Gastrocnemius medialis (tissue), 4 donors: ENCODE measurements at regions not wholly inside any gene's neighbourhood (a gene's known extent, or its start where the extent isn't known, plus 50 kb on each side); places are given as distances from the start of the nearest gene placed in this dataset.
"Not testable (repeated sequence)": the region's sequence is repeated elsewhere in the genome, so short reads cannot be mapped to it uniquely, and the experiment has no call there.

Experiments used
- ATAC-seq, 2 donors: fragments of 150-250 bp; one replicate each; pipeline ENCODE4 v1.9.1; 2016
- DNase-seq, 2 donors: peaks; one replicate each; pipeline ENCODE4 v3.0.0-alpha.2; 2019
- H3K27ac ChIP-seq, 4 donors: fragments of 200-600 bp; sonication (generic); 1 replicate in 1 of 4; 2 replicates in 3 of 4; pipeline ENCODE4 v1.5.1; 2016 to 2018; ENCODE audit warnings: mild to moderate bottlenecking in 2 of 4, moderate library complexity in 1 of 4
- H3K27me3 ChIP-seq, 3 donors: fragments of 200-600 bp; sonication (generic) in 2 of 3; 1 replicate in 1 of 3; 2 replicates in 2 of 3; pipeline versions ENCODE4 v1.5.1 to v1.6.0; 2016 to 2019; ENCODE audit warnings: mild to moderate bottlenecking in 1 of 3, moderate library complexity in 1 of 3
- H3K36me3 ChIP-seq, 2 donors: fragments of 200-600 bp; sonication (generic) in 1 of 2; one replicate each; pipeline ENCODE4 v1.5.1; 2017 to 2018
- H3K4me1 ChIP-seq, 2 donors: fragments of 200-600 bp; sonication (generic) in 1 of 2; one replicate each; pipeline ENCODE4 v1.5.1; 2016 to 2017; ENCODE audit warnings: mild to moderate bottlenecking in 2 of 2
- H3K4me3 ChIP-seq, 4 donors: fragments of 200-600 bp; sonication (generic) in 3 of 4; 1 replicate in 1 of 4; 2 replicates in 3 of 4; pipeline ENCODE4 v1.5.1; 2016 to 2019; ENCODE audit warnings: mild to moderate bottlenecking in 2 of 4
- H3K9me3 ChIP-seq, 3 donors: fragments of 200-600 bp; sonication (generic) in 2 of 3; 1 replicate in 1 of 3; 2 replicates in 2 of 3; pipeline ENCODE4 v1.5.1; 2016 to 2019
- CTCF ChIP-seq, 5 experiments: fragments of 450-650 bp in 3 of 5; fragments of 200-600 bp in 2 of 5; sonication (generic) in 2 of 5; IDR thresholded peaks in 4 of 5; conservative IDR thresholded peaks in 1 of 5; 1 replicate in 4 of 5; 2 replicates in 1 of 5; pipeline ENCODE4 v1.5.1; 2016 to 2019; ENCODE audit warnings: antibody characterized with exemption in 5 of 5, mild to moderate bottlenecking in 3 of 5, moderate library complexity in 3 of 5
- POLR2A ChIP-seq, 2 donors: fragments of 450-650 bp; IDR thresholded peaks; one replicate each; pipeline ENCODE4 v1.6.1; 2017; ENCODE audit warnings: antibody characterized with exemption in 2 of 2, mild to moderate bottlenecking in 2 of 2, moderate library complexity in 2 of 2
- in situ Hi-C, 4 donors: fragments of 200-750 bp; cut with MboI; loops; one replicate each; pipeline versions ENCODE4 v1.15.0 to v1.8.0; 2017; ENCODE audit warnings: low sequenced_read_pairs in 4 of 4
- intact Hi-C: fragments of 100-400 bp; cut with DNase I; formaldehyde crosslinking; loops from one replicate; pipeline ENCODE4 v1.15.1; 2023; ENCODE audit warnings: low total_unique reads

GRCh38 chr12:53868511-53868986 lies 70.1 kb upstream of the HOXC13 start:
- Histone ChIP-seq H3K27ac (no peak overlapping the region), H3K36me3 (no peaks in the 10 kb centered on the region), H3K4me1 (no peaks in the 10 kb centered on the region), H3K4me3 (no peak overlapping the region), H3K9me3 (no peaks in the 10 kb centered on the region), H3K27me3 (peaks cover 0 to 22% (median 0%) of the 10 kb centered on the region in 3 donors)
- in situ Hi-C loops: no loop called here
- DNase-seq: no peak
- intact Hi-C loops: no loop called here
- ATAC-seq: no peak
- TF ChIP-seq CTCF (IDR thresholded peaks at IDR 0.05 in 4 of 5, conservative IDR thresholded peaks at IDR 0.05 in 1 of 5) (no peak), POLR2A (IDR thresholded peaks at IDR 0.05) (no peak)

- ATAC-seq (no peak), DNase-seq (no peak)
- intact Hi-C loops (no loop called here), in situ Hi-C loops (no loop called here)
- H3K4me3 ChIP-seq: no peak overlapping the region
- peaks cover 0 to 22% (median 0%) of the 10 kb centered on the region in 3 donors for H3K27me3 ChIP-seq
- H3K9me3 ChIP-seq: no peaks in the 10 kb centered on the region
- H3K4me1 ChIP-seq: no peaks in the 10 kb centered on the region
- TF ChIP-seq CTCF (IDR thresholded peaks at IDR 0.05 in 4 of 5, conservative IDR thresholded peaks at IDR 0.05 in 1 of 5): no peak
- no peak for TF ChIP-seq POLR2A (IDR thresholded peaks at IDR 0.05)
- H3K36me3 ChIP-seq: no peaks in the 10 kb centered on the region
- no peak overlapping the region for H3K27ac ChIP-seq
Observed at GRCh38 chr12:53869500-53869899, 69.1 kb upstream of the HOXC13 start.

GRCh38 chr12:53870117-53870516 lies 68.5 kb upstream of the HOXC13 start:
- in situ Hi-C loops (no loop called here), intact Hi-C loops (no loop called here)
- H3K4me3 ChIP-seq: no peak overlapping the region
- H3K36me3 ChIP-seq: no peaks in the 10 kb centered on the region
- TF ChIP-seq CTCF (IDR thresholded peaks at IDR 0.05 in 4 of 5, conservative IDR thresholded peaks at IDR 0.05 in 1 of 5) (no peak), POLR2A (IDR thresholded peaks at IDR 0.05) (no peak)
- no peaks in the 10 kb centered on the region for H3K4me1 ChIP-seq
- no peak for ATAC-seq
- peaks cover 0 to 20% (median 0%) of the 10 kb centered on the region in 3 donors for H3K27me3 ChIP-seq
- no peaks in the 10 kb centered on the region for H3K9me3 ChIP-seq
- DNase-seq: no peak
- no peak overlapping the region for H3K27ac ChIP-seq

- Histone ChIP-seq H3K9me3 (no peaks in the 10 kb centered on the region), H3K27ac (no peak overlapping the region), H3K36me3 (no peaks in the 10 kb centered on the region), H3K27me3 (peaks cover 0 to 18% (median 0%) of the 10 kb centered on the region in 3 donors), H3K4me1 (no peaks in the 10 kb centered on the region), H3K4me3 (no peak overlapping the region)
- TF ChIP-seq POLR2A (IDR thresholded peaks at IDR 0.05) (no peak), CTCF (IDR thresholded peaks at IDR 0.05 in 4 of 5, conservative IDR thresholded peaks at IDR 0.05 in 1 of 5) (no peak)
- intact Hi-C loops (no loop called here), in situ Hi-C loops (no loop called here)
- no peak for DNase-seq
- no peak for ATAC-seq
Observed at GRCh38 chr12:53871367-53871766, 67.3 kb upstream of the HOXC13 start.

GRCh38 chr12:53872367-53872766 lies 66.3 kb upstream of the HOXC13 start:
- Histone ChIP-seq H3K27ac (no peak overlapping the region), H3K4me1 (no peaks in the 10 kb centered on the region), H3K4me3 (no peak overlapping the region), H3K9me3 (no peaks in the 10 kb centered on the region), H3K36me3 (no peaks in the 10 kb centered on the region), H3K27me3 (peaks cover 0 to 18% (median 0%) of the 10 kb centered on the region in 3 donors)
- DNase-seq: no peak
- no peak for ATAC-seq
- no peak for TF ChIP-seq POLR2A (IDR thresholded peaks at IDR 0.05)
- no peak for TF ChIP-seq CTCF (IDR thresholded peaks at IDR 0.05 in 4 of 5, conservative IDR thresholded peaks at IDR 0.05 in 1 of 5)
- in situ Hi-C loops (no loop called here), intact Hi-C loops (no loop called here)

- intact Hi-C loops, DNase-seq, H3K36me3 ChIP-seq, H3K27ac ChIP-seq, H3K4me1 ChIP-seq, H3K4me3 ChIP-seq, in situ Hi-C loops, ATAC-seq, H3K9me3 ChIP-seq: not testable (repeated sequence)
- peaks cover 0 to 10% (median 8%) of the 10 kb centered on the region in 3 donors for H3K27me3 ChIP-seq
Observed at GRCh38 chr12:53877961-53878360, 60.7 kb upstream of the HOXC13 start.
